IPS DF 19.7 (cell line): ENCODE measurements at regions not wholly inside any gene's neighbourhood (a gene's known extent, or its start where the extent isn't known, plus 50 kb on each side); places are given as distances from the start of the nearest gene placed in this dataset.

Source experiments
- DNase-seq: peaks from one replicate; pipeline ENCODE4 v3.0.0-alpha.2; 2013; ENCODE audit warnings: low read depth, low spot score

- DNase-seq: no peak
Observed at GRCh38 chr18:4639628-4640310, 184.7 kb upstream of the DLGAP1 start.

- DNase-seq: no peak
Observed at GRCh38 chr18:4638680-4639079, 183.6 kb upstream of the DLGAP1 start.

- no peak for DNase-seq
Observed at GRCh38 chr18:4637876-4638275, 182.8 kb upstream of the DLGAP1 start.

DNA sequence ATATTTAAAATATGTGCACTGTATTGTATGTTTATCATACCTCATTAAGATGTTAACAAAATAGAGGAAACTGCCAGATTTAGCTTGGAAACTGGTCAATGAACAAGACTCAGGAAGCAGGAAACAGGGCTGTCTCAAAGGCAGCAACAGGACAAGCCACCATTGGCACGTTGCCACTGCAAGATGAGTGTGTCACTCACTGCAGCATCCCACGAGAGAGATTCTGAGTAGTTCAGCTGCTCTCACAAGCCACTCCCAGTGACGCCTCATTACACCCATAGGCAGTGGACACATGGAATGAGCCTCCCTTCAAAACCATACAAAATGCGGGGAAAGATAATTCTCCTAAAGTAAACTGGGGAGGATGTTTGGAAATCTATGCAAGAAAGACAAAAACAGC lies 181.9 kb upstream of the DLGAP1 start:
- DNase-seq: no peak

- DNase-seq: no peak
Observed at GRCh38 chr18:4631239-4631638, 176.1 kb upstream of the DLGAP1 start.

DNA sequence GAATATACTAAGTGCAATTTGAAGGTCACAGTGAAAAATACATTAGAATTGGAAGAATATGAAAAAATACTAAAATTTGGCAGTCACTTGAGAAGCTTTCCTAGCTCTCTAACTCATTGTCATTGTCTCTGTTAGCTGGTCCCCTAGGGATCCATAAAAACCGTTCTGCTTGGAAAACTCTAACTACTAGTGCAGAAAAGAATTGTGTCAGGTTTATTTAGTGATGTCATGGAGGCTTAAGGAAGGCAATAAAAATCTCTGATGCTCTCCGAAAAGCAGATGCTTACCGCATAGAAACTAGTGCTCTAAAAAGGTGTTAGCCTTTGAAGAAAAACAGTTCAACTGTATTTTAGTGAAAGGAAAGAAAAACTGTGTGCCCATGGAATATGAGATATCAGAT lies 150.1 kb upstream of the DLGAP1 start:
- DNase-seq: no peak

GRCh38 chr18:4603955-4604354 lies 148.8 kb upstream of the DLGAP1 start:
- no peak for DNase-seq

- DNase-seq: no peak
Observed at GRCh38 chr18:4599312-4599711, 144.2 kb upstream of the DLGAP1 start.

GRCh38 chr18:4597301-4597700 lies 142.2 kb upstream of the DLGAP1 start:
- no peak for DNase-seq

- no peak for DNase-seq
Observed at GRCh38 chr18:4593895-4594294, 138.8 kb upstream of the DLGAP1 start.

DNA sequence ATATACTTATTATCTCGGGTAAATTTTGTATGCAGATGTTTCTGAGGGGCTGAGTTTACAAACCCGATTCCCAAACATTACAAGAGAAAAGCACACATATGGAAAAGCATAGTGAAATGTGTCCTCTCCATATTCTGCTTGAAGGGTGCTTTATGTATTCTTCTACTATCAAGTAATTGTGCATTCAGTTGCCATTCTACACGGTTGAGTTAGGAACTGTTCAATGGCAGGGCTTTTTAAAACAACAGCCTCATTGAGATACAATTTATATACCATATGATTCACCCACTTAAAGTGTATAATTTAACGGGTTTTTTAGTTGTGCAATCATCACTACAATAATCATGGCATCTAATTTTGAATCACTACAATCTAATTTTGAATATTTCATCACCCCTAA lies 138.4 kb upstream of the DLGAP1 start:
- no peak for DNase-seq

- no peak for DNase-seq
Observed at GRCh38 chr18:4589056-4589800, 134.1 kb upstream of the DLGAP1 start.

DNA sequence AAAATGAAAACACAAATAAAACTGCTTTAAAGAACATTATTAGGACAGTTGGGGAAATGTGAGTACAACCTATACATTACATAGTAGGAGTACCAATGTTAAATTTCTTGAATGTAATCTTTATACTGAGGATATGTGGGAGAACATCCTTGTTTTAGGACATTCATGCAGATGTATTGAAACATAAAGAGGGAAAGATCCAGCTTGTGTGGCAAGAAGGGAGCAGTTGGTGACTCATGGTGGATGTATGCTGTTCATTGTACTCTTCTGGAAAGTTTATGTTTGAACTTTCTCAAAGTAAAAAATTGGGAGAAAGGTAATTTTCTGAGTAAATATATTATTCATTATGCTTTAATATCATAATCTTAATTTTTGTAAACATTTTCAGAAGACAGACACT lies 132.1 kb upstream of the DLGAP1 start:
- no peak for DNase-seq

GRCh38 chr18:4586731-4587130 lies 131.6 kb upstream of the DLGAP1 start:
- DNase-seq: no peak

DNA sequence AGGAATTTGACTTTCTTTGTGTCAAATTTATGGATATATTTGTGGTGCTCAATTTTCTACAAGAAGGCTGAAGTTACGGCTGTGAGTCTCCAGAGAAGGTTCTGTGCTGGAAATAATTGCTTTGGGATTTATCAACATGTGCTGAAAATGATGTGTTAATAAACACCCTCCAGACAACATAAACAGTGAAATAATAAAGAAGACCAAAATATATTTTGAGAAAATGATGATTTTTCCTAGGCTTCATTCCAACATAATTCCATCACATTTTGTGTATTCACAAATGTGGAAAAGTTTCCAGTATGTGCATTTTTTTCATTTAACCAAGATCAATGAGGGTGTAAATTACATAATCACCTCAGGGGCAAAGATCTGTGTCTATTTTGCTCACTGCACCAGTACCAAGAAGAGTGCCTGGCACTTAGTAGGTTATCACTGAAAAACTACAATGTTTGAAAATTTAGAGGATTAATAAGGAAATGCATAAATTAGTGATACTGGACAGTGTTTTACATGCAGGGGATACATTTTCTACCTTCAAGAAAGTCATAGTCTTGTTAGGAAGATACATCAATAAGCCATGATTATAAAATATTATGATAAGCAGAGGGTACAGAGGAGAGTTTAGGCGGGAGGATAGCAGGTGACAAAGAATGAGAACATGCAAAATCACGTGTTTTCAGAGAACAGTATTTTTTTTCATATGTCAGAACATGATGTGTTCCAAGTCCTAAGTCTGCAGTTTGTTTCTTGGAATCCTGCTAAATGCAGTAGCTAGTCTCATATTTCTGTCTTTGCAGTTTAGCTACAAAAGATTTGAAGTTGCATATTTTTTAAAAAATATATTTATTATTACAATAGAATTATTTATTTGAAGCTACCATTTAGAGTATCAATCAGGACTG lies 127.6 kb upstream of the DLGAP1 start:
- no peak for DNase-seq

GRCh38 chr18:4581966-4582365 lies 126.9 kb upstream of the DLGAP1 start:
- DNase-seq: no peak

DNA sequence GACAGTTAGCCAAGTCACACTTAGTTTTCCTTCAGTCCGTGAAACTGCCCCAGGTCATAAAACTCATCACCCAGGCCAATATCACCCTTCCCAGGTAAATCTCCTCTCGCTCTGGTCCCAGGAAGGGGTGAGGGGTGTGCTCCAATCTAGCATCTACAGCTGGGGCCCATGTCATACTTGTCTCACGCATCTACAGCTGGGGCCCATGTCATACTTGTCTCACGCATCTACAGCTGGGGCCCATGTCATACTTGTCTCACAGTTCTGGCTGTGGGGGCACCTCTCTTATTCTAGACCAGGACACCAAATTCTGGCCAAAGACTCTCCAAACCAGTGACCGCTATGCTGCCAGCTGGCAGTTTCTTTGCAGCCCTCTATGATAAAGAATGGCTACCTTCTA lies 123.3 kb upstream of the DLGAP1 start:
- no peak for DNase-seq

DNA sequence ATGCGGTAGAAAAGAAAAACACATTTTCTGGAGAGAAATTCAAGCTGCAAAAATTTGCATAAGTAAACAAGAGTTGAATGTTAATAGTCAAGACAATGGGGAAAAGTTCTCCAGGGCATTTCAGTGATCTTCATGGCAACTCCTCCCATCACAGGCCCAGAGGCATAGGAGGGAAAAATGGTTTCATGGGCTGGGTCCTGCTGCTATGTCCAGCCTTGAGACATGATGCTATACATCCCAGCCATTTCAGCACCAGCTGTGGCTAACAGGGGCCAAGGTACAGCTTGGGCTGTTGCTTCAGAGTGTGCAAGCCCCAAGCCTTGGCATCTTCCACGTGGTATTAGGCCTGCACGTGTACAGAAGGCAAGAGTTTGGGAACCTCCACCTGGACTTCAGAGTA lies 118.6 kb upstream of the DLGAP1 start:
- no peak for DNase-seq

DNA sequence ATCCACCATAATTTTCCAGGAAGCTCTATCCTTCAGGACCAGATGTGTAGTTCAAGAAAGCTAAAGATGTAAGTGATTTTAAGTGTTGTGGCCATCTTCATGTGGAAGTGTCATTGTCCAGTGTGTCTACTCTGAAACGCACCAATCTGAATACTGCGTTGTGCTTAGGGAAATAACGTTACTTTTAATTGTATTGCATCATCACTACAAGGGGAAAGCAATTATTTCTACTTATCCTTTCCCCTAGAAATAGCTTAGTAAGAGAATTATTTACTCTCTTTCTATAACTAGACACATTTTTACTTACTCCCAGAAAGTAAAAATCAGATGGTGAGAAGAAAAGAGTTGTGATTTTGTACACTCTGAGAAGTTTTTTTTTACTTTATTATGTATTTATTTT lies 102.4 kb upstream of the DLGAP1 start:
- no peak for DNase-seq

DNA sequence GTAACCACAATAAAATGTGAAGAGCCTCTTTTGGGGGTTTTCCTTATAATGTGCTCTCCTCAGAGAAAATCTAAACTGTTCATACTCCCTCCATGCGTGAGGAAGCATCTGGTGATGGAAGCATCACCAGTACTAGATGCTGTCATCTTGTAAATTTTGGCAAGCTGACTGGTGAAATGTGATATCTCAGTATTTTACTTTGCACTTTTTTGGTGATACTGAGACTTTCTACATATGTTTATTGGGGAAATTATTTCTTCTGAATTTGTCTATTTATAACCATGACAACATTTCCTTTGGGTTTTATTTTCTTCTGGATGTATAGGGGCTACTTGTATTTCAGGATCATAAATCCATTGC lies 95.9 kb upstream of the DLGAP1 start:
- no peak for DNase-seq

DNA sequence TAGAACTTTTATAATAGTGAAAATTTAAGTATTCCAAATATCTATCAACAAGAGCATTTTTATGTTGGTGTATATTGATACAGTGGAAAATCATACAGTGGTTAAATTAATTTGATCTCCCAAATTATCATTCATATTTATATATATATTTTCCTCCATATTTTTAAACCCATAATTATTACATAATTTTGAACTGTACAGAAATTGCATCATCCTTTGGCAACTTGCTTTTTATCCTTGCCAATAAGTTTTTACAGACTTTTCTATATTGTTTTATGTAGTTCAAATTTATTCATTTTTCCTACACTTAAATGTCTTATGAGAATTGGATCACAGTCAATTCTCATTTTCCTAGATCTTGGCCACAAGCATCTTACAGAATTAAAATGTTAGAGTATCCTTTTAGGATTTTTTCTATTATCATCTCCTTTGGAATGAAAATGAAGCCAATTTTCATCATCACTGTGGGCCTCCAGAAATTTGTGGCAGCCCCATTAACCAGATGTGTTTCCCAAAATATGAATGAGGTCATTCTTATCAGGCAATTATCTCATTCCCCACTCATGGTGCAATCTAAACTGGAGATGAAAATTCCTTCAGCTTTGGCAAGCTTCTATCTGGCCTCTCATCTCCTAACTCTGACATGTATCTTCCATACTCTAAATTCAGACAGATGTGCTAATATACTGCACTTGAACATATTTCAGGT lies 94.2 kb upstream of the DLGAP1 start:
- no peak for DNase-seq

DNA sequence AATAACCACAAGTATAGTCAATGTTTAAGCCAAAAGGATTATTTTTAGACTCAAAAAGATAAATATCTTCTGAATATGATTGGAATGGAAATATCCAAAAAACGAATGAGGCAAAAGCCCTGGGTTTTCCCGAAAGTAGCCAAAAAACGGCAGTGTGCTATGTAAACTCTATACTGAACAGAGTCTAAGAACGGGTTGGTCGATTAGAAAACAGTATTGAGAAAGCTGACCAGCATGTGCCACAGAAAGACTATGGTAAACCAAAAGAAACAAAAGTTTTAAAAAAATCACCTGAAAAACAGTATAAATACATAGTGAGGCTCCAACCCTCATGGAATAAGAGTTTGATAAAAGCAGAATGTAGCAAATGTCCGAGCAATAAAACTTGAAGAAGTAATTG lies 92.0 kb upstream of the DLGAP1 start:
- no peak for DNase-seq
